Hematopoietic multipotent progenitor cell treated with erythropoietin and hydrocortisone succinate and interleukin-3 and kit ligand, for 6 days (in vitro differentiated cells): ENCODE measurements at regions not wholly inside any gene's neighbourhood (a gene's known extent, or its start where the extent isn't known, plus 50 kb on each side); places are given as distances from the start of the nearest gene placed in this dataset.
"Not testable (repeated sequence)": the region's sequence is repeated elsewhere in the genome, so short reads cannot be mapped to it uniquely, and the experiment has no call there.

Source experiments
- DNase-seq: peaks from one replicate; pipeline ENCODE4 v3.0.0-alpha.2; 2015

DNA sequence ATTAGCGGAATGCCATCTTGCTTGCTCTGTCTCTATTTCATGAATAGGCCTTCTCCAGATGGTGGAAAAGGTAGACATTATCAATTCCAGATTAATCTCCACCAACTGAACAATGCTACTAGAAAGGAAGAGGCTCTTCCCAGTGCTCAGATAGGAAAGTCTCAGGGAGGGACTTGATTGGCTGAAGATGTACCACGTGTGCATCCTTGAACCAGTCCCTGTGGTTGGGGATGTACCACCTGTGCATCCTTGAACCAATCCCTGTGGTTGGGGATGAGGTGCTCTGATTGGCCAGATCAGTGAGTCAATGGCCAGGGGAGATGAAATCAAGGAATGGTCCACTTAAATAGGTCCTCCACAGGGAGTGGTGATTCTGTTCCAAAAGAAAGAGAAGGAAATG is 246.2 kb downstream of the NPIPA7 start:
- DNase-seq, result not testable (repeated sequence)

DNA sequence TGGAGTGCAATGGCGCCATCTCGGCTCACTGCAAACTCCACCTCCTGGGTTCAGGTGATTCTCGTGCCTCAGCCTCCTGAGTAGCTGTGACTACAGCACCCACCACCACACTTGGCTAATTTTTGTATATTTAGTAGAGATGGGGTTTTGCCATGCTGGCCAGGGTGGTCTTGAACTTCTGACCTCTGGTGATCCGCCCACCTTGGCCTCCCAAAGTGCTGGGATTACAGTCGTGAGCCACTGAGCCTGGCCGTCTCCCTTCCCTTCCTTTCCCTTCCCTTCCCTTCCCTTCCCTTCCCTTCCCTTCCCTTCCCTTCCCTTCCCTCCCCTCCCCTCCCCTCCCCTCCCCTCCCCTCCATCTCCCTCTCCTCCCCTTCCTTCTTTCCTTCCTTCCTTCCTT is 248.9 kb downstream of the NPIPA7 start:
- DNase-seq, result not testable (repeated sequence)

DNA sequence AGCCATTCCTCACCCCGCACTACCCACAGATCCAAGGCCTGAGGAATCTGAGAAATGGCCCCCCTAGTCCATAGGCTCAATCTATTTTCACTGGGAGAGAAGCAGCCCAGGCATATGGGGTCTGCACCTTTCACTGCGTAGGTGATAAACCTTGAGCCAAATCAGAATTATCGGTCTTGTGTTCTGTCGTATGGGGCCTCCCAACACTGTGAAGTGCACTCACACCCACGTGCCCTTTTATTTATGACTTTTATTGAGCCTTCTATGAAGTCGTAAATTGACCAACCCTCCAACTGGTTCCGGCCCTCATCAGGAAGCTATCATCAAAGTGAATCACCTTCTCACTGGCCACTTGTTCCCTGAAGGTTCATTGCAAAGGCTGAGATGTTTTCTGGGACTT is 259.3 kb downstream of the NPIPA7 start:
- not testable (repeated sequence) for DNase-seq

DNA sequence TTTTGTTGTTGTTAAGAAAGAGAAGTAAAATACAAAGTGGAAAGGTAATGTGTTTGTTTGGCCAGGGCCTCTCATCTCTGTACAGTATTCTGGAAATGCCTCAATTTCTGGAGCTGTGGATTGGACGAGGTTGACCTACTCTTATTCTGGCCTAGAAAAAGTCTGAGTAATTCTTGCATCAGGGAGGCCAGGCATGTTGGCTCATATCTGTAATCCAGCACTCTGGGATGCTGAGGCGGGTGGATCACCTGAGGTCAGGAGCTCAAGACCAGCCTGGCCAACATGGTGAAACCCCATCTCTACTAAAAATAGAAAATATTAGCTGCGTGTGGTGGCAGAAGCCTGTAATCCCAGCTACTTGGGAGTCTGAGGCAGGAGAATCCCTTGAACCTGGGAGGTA is 259.8 kb downstream of the NPIPA7 start:
- not testable (repeated sequence) for DNase-seq

DNA sequence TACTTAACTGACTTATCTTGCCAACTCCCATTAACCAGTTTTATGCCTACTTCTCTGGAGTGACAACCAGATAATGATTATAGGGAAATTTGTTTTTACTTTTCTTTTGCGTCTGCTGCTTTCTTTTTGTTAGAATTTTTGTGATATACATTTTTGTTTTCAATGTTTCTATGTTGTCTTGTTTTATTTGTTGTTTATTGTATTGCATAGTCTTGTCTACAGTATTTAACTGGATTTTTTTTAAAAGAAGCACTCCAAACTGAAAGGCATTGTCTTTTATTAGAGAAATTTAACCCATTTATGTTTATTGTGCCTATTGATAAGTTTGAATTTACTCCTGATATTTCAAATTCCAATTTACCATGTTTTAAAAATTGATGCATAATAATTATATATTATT is 264.9 kb downstream of the NPIPA7 start:
- DNase-seq, result not testable (repeated sequence)

DNA sequence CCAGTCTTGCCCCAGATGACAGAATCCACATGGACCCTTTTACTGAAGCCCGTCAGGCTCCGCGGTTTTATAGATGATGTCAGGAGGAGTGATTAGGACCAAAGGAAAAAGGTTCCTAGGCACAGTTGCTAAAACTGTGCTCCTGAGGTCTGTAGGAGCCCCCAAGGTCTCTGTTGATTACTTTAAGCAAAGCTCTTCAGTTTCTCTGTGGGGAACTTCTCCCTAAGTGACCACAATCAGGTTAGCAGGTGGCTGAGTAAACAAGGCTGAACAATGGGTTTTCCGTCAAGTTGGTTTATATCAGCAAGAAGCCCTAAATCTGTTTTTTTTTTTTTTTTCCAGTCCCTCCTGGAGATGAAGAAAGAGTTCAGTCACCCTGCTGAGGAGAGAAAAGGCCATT is 269.1 kb downstream of the NPIPA7 start:
- not testable (repeated sequence) for DNase-seq

DNA sequence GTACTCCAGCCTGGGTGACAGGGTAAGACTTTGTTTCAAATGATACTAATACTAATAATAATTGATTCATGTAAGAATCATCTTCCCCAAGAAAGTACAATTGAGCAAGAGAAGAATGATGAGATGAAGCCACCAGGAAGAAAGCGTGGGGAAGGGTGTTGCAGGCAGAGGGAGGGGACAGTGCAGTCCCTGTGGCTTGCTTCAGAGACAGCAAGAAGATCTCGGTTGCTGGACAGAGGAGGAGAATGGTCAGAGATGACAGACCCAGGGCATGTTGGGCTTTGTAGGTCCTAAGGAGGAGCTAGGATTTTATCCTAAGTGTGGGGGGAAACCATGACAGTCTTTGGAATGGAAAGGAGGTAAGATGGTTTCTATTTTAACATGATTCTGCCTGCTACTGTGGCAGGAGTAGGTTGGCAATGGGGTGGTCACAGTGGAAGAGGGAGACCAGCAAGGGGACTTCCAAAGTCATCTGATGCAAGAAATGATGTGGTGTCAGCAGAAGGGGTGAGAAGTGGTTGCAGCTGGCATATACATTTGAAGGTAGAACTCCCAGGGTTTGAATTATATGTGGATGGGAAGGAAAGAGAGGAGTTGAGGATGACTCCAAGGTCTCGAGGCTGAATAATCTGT is 293.4 kb downstream of the NPIPA7 start:
- not testable (repeated sequence) for DNase-seq

DNA sequence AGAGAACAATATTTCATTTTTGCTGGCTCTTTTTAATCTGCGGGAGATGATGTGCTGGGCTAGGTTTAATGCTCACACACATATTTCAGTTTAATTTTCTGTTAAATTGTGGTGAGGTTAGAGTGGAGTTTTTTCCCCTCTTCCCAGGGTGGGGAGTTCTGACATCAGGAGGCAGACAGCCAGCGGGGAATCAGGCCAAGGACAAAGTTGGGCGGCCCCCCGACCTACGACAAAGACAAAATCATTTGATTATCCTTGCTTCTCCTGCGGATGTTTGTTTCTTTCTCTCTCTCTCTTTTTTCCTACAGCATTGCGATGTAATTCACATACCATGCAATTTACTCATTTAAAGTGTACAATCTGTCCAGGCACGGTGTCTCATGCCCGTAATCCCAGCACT is 295.9 kb downstream of the NPIPA7 start:
- DNase-seq, result not testable (repeated sequence)

DNA sequence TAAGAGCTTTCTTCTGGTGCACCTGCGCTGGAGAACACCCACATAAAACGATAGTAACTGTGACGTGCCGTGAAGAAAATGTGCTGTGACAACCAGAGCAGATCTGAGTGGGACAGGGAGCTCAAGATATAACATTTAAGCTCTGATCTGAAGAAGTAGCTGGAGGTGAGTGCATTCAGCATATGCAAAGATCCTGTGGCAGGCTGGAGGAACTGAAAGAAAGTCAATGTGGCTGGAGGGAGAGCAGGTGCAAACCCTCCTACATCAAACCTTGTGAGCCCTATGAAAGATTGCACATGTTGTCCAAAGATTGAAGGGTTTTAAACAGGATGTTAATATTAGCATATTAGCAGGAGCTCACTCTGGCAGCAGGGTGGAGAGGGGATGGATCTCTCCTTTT is 342.9 kb downstream of the NPIPA7 start:
- not testable (repeated sequence) for DNase-seq

DNA sequence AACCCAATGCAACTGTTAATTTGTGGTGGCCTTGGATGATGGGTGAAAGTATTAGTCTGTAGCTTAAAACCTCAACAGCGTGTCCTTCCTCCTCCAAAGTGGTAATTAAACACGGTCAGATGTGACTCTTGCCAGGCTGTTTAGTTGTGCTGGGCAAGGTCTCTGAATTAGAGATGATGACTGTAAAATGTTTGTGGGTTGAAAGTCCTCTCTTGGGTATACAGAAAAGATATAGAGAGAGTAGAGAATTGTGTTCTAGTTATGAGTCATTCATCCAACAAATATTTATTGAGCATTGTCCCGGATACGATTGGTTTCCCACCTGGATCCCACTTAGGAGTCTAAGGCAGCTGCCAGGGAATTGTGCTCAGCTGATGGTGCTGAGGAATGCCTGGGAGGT is 343.7 kb downstream of the NPIPA7 start:
- DNase-seq, result not testable (repeated sequence)

DNA sequence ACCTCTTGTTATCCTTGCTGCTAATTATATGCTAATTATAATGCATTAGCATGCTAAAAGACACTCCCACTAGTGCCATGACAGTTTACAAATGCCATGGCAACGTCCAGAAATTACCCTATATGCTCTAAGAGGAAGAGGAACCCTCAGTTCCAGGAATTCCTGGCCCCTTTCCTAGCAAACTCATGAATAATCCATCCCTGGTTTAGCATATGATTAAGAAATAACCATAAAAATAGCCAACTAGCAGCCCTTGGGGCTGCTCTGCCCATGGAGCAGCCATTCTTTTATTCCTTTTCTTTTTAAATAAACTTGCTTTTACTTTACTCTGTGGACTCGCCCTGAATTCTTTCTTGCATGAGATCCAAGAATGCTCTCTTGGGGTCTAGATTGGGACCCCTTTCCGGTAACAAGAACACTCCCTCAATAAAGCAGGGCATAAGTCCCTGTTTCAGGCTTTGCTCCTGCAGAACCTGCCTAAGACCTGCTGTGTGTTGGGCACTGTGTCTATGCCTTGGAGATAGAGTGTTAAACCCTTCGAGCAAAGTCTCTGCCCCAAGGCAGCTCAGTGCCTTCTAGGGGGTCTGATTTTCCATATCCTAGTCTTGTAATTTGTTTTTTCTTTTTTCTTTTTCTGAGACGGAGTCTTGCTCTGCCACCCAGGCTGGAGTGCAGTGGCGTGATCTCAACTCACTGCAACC is 345.0 kb downstream of the NPIPA7 start:
- DNase-seq, result not testable (repeated sequence)

DNA sequence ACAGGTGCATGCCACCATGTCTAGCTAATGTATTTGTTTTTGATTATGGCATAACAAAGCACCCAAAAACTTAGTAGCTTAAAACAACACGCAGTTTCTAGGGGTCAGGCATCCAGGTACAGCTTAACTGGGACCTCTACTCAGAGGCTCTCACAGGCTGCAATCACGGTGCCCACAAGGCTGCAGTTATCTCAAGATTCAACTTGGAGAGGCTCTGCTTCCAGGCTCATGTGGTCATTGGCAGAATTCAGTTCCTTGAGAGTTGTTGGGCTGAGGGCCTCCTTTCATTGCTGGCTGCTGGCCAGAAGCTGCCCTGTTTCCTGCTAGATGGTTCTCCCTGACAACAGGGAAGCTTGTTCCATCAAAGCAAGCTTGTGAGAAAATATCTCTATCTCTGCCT is 348.1 kb downstream of the NPIPA7 start:
- not testable (repeated sequence) for DNase-seq

DNA sequence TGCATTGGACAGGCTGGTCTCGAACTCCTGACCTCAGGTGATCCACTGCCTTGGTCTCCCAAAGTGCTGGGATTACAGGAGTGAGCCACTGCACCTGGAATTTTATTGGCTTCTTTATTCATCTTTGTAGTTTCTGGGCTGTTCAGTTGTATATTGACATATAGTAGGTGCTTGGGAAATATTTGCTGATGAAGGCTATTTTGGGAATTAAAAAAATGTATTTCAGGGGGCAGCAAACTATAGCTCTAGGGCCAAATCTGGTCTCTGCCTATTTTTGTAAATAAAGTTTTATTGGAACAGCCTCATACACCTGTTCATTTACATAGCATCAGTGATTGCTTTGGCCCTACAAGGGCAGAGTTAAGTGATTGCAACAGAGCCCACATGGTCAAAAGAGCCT is 363.6 kb downstream of the NPIPA7 start:
- not testable (repeated sequence) for DNase-seq

DNA sequence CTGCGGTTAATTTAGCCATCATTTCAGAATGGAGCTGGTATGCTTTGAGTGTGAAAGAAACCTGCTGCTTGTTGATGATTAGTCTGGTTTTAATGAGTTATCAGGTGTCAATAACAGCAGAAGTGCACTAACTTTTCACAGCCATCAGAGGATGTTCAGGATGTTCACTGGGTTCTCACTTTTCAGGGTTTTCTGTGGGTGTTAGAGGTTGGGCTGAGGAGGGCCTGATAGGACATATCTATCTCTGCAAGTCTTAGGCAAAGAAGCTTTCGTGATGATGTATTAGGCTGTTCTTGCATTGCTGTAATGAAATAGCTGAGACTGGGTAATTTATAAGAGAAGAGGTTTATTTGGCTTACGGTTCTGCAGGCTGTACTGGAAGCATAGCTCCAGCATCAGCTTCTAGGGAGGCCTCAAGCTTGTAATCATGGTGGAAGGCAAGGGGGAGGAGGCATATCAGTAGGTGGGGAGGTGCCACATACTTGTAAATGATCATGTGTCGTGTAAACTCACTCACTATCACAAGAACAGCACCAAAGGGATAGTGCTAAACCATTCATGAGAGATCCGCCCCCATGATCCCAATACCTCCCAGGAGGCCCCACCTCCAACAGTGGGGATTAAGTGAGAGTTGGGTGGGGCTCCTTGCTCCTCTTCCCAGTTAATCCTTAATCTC is 376.2 kb downstream of the NPIPA7 start:
- DNase-seq, result not testable (repeated sequence)

DNA sequence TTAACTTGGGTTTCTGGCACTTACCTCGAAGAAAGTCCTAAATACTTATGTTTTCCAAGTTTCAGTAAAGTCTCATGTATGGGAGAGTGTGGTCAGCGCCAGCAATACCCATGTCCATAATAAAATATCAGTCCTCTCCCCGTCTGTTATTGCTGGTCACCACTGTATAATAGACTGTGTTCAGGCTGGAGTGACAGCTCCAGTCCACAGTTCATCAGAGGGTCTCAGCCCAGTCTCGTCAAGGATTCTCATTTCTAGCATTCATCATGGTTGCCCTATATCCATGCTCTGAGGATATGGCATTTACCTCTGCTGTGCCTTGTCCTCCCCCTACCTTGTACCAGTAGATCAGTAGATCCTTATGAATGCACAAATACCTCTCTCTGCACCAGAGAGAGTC is 384.5 kb downstream of the NPIPA7 start:
- DNase-seq, result no peak

DNA sequence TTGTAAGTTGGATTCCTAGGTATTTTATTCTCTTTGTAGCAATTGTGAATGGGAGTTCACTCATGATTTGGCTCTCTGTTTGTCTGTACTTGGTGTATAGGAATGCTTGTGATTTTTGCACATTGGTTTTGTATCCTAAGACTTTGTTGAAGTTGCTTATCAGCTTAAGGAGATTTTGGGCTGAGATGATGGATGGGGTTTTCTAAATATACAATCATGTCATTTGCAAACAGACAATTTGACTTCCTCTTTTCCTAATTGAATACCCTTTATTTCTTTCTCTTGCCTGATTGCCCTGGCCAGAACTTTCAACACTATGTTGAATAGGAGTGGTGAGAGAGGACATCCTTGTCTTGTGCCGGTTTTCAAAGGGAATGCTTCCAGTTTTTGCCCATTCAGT is 391.8 kb downstream of the NPIPA7 start:
- not testable (repeated sequence) for DNase-seq

DNA sequence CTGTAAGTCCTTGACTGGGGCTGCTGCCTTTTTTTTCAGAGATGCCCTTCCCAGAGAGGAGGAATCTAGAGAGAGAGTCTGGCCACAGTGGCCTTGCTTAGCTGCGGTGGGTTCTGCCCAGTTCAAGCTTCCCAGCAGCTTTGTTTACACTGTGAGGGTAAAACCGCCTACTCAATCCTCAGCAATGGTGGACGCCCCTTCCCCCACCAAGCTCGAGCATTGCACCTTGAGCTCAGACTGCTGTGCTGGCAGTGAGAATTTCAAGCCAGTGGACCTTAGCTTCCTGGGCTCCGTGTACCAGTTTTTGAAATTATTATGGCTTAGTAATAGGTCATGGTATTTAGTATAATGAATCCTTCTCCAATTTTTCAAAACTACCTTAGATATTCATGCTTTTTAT is 395.4 kb downstream of the NPIPA7 start:
- DNase-seq, result no peak

DNA sequence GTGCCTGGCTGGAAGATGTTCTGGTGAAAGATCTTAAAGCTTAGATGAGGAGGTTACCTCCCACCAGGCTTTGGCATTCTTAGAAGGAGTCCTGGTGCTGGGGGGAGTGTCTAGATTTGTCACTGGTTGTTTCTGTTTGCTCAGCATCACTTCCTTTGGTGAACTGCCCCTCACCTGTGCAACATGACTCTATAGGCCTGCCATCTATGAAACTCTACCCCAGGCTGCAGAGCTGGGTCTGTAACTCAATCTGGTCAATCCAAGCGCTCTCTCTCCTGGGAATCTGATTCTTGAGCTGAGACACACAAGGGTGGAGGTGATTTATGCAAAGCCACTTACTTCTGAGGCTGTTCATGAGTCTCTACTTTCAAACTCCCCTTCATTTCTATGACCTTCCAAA is 399.4 kb downstream of the NPIPA7 start:
- no peak for DNase-seq

DNA sequence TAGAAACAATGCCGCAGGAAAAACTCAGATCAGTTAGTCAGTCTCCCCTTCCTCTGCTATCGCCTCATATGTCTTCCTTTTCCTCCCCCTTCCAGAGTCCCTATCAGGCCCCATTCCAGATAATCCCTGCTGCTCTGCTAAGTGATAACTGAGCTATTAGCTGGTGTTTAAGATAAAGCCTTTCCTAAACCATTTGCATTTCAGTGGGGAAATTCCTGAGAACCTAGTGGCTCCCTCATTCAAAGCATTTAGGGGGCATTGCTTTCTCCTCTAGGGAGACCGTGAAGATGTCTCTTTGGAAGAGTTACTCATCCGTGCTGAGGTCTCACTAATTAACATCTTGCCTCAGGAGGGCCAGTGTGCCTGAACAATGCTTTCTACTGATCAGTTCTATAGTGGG is 401.6 kb downstream of the NPIPA7 start:
- DNase-seq, result no peak

DNA sequence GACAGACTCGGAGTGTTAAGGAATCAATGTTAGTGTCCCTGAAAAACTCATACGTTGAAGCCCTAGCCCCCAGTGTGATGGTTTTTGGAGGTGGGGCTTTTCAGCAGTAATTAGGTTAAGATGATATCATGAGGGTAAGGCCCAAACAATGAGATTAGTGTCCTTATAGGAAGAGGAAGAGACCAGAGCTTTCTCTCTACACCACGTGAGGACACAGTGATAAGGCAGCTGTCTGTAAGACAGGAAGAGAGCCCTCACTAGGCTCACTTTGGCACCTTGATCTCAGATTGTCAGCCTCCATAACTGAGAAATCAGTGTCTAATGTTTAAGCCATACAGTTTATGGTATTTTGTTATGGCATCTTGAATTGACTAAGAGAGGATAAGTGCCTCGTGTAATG is 403.2 kb downstream of the NPIPA7 start:
- DNase-seq, result no peak

DNA sequence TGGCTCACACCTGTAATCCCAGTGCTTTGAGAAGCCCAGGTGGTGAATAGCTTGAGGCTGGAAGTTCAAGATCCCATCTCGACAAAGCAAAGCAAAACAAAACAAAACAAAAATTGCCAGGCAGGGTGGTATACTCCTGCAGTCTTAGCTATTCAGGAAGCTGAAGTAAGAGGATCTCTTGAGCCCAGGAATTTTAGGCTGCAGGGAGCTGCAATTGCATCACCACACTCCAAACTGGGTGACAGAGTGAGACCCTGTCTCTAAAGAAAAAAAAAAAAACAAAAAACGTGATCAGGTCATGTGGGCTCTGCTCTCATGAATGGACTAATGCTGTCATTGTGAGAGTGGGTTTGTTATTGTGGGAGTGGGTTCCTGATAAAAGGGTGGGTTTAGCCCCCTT is 409.1 kb downstream of the NPIPA7 start:
- DNase-seq, result no peak

DNA sequence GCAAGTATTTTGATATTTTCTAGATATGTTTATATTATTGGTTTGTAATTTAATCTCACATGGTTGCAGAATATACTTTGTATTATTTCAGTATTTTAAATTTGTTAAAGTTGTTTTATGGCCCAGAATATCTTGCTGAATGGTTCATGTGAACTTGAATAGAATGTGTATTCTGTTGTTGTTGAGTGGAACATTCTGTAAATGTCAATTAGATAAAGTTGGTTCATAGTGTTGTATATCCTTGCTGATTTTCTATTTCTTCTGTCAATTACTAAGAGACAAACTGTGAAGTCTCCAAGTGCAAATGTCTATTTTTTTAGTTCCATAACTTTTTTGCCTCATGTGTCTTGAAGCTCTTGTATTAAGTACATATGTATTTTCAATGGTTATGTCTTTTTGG is 411.7 kb downstream of the NPIPA7 start:
- no peak for DNase-seq

DNA sequence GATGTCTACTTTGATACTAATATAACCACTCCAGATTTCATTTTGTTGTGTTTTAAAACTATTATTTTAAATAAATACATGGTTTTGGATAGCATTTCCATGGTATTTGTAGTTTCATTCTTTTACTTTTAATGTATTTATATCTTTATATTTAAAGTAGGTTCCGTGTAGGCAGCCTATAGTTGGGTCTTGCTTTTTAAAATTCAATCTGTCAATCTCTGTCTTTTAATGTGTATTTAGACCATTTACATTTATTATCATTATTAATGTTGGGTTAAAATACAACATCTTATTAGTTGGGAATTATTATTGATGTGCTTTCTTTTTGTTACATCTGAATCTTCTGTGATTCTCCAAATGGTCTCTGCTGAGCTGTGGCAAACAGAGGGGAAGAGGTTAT is 412.1 kb downstream of the NPIPA7 start:
- no peak for DNase-seq

DNA sequence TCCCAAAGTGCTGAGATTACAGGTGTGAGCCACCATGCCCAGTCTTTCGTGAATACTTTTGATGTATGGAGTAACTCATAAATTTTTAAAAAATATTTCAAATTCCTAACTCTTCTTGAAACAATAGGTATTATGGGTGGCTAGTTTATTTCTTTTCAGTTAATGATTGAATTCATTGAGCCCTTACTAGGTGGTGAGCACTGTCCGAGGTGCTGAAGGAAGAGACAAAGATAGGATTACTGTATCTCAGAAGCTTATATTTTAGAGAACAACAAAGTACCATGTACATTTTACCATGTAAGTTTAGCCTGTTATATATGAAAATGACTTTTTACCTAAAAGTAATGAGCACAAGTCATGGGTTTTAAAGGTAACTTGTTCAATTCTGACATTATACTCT is 418.3 kb downstream of the NPIPA7 start:
- peak; percentile 63 for DNase-seq
